HG02884 (cell line): ENCODE measurements at regions not wholly inside any gene's neighbourhood (a gene's known extent, or its start where the extent isn't known, plus 50 kb on each side); places are given as distances from the start of the nearest gene placed in this dataset.

Experiments
- ATAC-seq: cut with Tn5 transposase; IDR thresholded peaks from one replicate; pipeline ENCODE4 v1.9.1; 2021; ENCODE audit warnings: mild to moderate bottlenecking, moderate library complexity; ENCODE audit not compliant: unreplicated experiment

DNA sequence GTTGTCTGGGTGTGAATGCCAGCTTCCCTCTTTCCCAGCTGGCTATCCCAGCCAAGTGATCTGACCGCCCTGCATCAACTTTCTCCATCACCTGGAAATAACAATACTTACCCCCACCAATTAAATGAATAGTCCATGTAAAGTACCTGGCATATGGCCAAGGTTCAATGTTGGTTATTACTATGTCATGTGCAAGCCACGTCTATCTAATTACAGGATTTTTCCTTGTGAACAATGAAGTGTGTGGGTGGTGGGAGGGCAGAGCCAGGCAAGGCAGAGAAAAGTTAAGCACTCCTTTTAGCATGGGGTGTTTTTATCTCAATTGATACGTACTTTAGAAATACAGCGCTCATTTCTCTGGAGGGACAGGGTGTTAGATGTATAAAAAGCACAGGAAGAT lies 121.1 kb downstream of the NHLRC3 start:
- ATAC-seq: no peak

DNA sequence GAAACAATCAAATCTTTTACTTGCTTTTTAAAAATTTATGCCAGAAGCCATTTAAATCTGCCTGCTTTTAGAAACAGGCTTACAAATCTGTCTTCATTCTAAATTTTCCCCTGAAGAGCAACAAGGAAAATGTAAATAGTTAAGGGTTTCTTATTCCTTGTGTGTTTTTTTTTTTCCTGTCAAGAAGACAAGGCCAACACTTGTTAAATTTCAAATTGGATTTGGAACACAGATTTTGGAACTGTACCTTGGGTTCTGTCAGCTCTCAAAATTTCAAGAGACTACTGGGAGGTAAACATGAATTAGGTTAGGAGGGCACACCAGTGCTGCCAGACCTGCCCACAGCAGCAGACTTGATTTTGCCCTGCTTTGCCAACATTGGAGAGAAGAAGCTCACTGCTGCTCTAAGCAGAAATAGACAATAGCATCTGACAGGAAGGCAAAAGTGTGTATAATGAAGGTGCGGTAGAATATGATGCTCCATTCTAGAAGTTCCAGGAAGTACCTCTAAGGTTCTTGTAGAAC lies 121.7 kb downstream of the NHLRC3 start:
- no peak for ATAC-seq

GRCh38 chr13:39167018-39167417 lies 128.8 kb downstream of the NHLRC3 start:
- no peak for ATAC-seq

DNA sequence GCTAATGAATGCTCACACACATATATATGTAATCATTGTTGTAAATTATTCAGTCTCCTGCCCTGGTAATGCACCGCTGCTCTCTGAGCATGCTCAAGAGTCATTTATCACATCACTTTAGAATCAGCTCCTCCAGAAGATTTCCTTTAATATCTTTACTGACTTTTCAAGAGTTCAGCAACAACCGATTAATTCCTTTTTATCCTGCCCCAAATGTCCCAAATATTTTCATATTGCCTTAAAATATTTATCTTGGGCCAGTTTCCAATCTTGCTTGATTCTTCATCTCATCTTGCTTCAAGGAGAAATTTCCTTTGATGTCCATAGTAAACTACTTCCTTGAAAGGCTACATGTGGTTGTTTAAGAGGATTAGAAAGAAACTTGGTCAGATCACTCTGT lies 132.5 kb downstream of the NHLRC3 start:
- no peak for ATAC-seq

- no peak for ATAC-seq
Observed at GRCh38 chr13:39185326-39185725, 147.1 kb downstream of the NHLRC3 start.

DNA sequence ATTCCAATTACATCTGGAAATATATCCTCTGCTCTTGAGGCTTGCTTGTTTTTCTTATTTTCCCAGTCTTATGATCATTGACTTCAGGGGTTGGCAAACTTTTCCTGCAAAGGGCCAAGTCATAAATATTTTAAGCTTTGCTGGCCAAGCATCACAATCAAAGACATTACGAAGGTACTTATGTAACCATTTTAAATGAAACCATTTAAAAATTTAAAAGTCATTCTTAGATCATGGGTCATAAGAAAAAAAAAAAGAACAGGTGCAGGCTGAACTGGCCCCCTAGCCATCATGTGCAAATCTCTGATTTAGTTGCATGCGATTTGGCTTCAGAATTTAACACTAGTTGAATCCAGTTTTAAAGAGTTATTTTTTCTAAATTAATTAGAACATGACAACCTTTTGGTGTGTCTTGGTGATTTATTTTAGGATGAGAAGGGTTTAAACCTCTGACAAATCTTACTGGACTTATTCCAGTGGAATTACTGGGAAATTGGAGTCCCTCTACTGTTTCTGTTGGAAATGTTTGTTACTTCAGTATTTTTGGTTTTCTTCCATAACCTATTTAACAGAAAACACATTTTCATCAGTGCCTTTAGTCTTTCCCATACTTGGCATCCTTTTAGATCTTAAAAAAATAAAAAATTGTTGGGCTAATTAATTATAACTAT lies 148.1 kb downstream of the NHLRC3 start:
- no peak for ATAC-seq

- no peak for ATAC-seq
Observed at GRCh38 chr13:39189778-39190177, 151.5 kb downstream of the NHLRC3 start.

- peak; percentile 76 for ATAC-seq
Observed at GRCh38 chr13:39196965-39197646, 158.8 kb downstream of the NHLRC3 start.

DNA sequence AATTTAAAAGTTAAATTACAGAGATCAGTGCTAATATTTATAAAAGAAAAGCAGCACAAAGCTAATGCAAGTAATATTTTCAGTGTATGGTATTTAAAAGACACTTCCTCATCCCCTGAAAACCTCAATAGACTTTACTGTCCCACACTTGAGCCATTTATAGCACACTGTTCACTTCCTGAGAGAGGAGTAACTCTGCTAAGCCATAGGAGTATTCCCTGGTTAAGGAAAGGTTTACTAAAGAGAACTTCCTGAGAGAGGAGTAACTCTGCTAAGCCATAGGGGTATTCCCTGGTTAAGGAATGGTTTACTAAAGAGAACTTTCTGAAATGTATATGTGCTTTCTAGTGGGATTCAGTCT lies 159.4 kb downstream of the NHLRC3 start:
- ATAC-seq: peak; percentile 27

- ATAC-seq: no peak
Observed at GRCh38 chr13:39200249-39200910, 162.1 kb downstream of the NHLRC3 start.

GRCh38 chr13:39201180-39201579 lies 162.9 kb downstream of the NHLRC3 start:
- no peak for ATAC-seq

GRCh38 chr13:39202746-39203145 lies 164.5 kb downstream of the NHLRC3 start:
- no peak for ATAC-seq

DNA sequence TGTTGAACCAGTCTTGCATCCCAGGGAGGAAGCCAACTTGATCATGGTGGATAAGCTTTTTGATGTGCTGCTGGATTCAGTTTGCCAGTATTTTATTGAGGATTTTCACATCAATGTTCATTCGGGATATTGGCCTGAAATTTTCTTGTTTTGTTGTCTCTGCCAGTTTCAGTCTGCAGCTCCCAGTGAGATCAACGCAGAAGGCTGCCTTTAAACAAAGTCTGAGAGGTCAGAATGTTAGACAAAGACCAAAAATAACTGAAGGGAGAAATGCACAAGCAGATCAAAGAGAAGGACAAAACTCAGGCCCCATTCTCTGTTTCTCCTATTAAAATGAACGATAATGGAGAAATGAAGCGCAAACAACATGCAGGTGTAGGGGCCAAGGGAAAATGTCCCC lies 170.4 kb downstream of the NHLRC3 start:
- no peak for ATAC-seq

GRCh38 chr13:39209731-39210531 lies 171.7 kb downstream of the NHLRC3 start:
- ATAC-seq: no peak

DNA sequence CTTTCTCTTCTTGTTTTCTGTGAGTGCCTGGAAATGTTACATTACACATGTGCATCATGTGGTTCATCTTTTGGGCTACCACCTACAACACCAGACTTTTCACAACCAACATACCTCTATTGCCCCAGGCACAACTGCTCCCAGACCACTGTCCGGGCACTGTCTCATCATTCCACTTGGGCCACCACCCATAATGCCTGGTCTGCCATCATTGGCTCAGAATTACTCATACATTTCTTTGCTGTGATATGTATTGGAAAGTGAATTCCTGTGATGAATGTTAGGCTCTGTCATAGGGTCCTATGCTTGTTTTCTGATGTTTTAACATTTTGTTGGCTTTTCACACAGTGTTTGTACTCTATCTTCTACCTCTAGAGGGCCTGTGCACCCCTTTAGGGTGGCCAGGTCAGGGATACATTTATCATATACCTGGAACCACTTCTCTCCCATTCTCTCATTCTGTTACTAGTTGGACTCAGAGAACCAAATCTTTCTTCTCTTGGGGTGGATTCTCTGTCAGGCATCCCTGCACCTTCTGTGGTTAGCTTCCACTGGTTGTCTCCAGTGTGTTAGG lies 172.8 kb downstream of the NHLRC3 start:
- no peak for ATAC-seq

DNA sequence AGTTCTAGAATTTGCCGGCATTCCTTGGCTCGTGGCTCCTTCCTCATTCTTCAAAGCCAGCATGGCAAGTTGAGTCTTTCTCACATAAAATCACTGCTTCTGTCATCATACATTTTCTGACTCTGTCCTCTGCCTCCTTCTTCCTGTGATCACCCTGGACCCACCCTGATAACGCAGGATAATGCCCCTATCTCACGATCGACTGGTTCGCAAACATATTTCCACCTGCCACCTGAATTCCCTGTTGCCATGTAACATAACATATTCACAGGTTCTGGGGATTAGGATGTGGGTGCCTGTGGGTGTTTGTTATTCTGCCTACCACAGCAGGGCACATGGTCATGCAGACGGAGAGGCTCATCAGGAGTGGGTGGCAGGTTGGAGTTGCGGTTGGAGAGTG lies 177.7 kb downstream of the NHLRC3 start:
- ATAC-seq: no peak

- no peak for ATAC-seq
Observed at GRCh38 chr13:39217471-39217870, 179.2 kb downstream of the NHLRC3 start.

DNA sequence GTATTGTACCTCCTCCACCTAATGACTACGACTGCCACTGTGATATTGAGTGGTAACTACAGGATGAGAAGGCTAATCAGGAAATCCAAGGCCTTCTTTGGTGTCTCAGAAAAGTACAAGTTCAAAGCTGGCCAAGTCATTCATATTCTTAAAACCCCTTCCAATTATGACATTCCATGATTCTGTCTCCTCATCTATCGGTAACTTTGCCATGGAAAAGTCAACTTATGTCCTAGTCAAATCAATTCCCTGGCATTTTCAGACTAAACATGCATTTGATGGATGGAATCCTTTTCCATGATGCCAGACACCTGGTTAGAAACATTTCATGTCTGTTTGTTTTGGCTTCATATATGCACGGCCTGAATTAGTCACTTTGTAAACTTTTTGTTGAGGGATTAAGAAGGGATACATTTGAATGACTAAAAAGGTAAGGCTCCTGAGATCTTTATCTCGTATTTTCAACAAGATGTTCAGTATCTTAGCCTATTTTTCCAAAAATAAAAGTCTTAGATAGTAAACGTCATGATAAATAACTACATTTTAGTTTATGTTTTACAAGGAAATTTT lies 186.5 kb downstream of the NHLRC3 start:
- no peak for ATAC-seq

- ATAC-seq: no peak
Observed at GRCh38 chr13:39225860-39226259, 187.6 kb downstream of the NHLRC3 start.

GRCh38 chr13:39226359-39226758 lies 188.1 kb downstream of the NHLRC3 start:
- ATAC-seq: no peak
